Immature natural killer cell (primary cell): ENCODE measurements at regions not wholly inside any gene's neighbourhood (a gene's known extent, or its start where the extent isn't known, plus 50 kb on each side); places are given as distances from the start of the nearest gene placed in this dataset.
A peak's percentile ranks its signal among the peaks of the same experiment; 100 is the strongest.
"Not testable (repeated sequence)": the region's sequence is repeated elsewhere in the genome, so short reads cannot be mapped to it uniquely, and the experiment has no call there.

ENCODE experiments used
- DNase-seq, 3 donors: peaks; one replicate each; pipeline ENCODE4 v3.0.0; 2022; ENCODE audit warnings: mixed read lengths in 1 of 3
- H3K27ac Mint-ChIP-seq, 6 donors: one replicate each; pipeline ENCODE4 v1.8.0; 2020; ENCODE audit warnings: mixed read lengths in 6 of 6, mild to moderate bottlenecking in 5 of 6, inconsistent platforms in 4 of 6, moderate library complexity in 3 of 6
- H3K27me3 Mint-ChIP-seq, 3 donors: one replicate each; pipeline ENCODE4 v1.8.0; 2020 to 2021; ENCODE audit warnings: low read depth in 3 of 3, mild to moderate bottlenecking in 3 of 3, mixed read lengths in 3 of 3, moderate library complexity in 3 of 3, inconsistent platforms in 1 of 3
- H3K36me3 Mint-ChIP-seq, 3 donors: one replicate each; pipeline ENCODE4 v1.8.0; 2020; ENCODE audit warnings: mixed read lengths in 3 of 3, inconsistent platforms in 2 of 3, mild to moderate bottlenecking in 2 of 3
- H3K4me1 Mint-ChIP-seq, 2 donors: one replicate each; pipeline ENCODE4 v1.8.0; 2020; ENCODE audit warnings: inconsistent platforms in 2 of 2, mild to moderate bottlenecking in 2 of 2, mixed read lengths in 2 of 2, moderate library complexity in 1 of 2
- H3K4me3 Mint-ChIP-seq, 5 donors: one replicate each; pipeline ENCODE4 v1.8.0; 2020; ENCODE audit warnings: mild to moderate bottlenecking in 5 of 5, mixed read lengths in 5 of 5, inconsistent platforms in 3 of 5, moderate library complexity in 3 of 5
- H3K9me3 Mint-ChIP-seq, 6 donors: one replicate each; pipeline ENCODE4 v1.8.0; 2020; ENCODE audit warnings: mild to moderate bottlenecking in 6 of 6, mixed read lengths in 6 of 6, inconsistent platforms in 4 of 6, moderate library complexity in 3 of 6

- H3K4me1 Mint-ChIP-seq = peaks cover 0 to 9% of the 10 kb centered on the region in 2 donors
- H3K9me3 Mint-ChIP-seq = peaks cover 19 to 70% (median 44%) of the 10 kb centered on the region in 6 donors
- peaks cover 0 to 12% (median 1%) of the 10 kb centered on the region in 3 donors for H3K27me3 Mint-ChIP-seq
- DNase-seq = no peak
- no peak overlapping the region for H3K27ac Mint-ChIP-seq
- peaks cover 3 to 16% (median 9%) of the 10 kb centered on the region in 3 donors for H3K36me3 Mint-ChIP-seq
- H3K4me3 Mint-ChIP-seq = no peak overlapping the region
These were observed 151.6 kb upstream of the ZC4H2 start for GRCh38 chrX:65127842-65128241.

GRCh38 chrX:65098851-65099250, 122.6 kb upstream of the ZC4H2 start:
- Mint-ChIP-seq H3K4me3 (no peak overlapping the region), H3K4me1 (no peaks in the 10 kb centered on the region), H3K9me3 (peaks cover 29 to 44% (median 34%) of the 10 kb centered on the region in 6 donors), H3K36me3 (peaks cover 0 to 18% (median 9%) of the 10 kb centered on the region in 3 donors), H3K27ac (no peak overlapping the region), H3K27me3 (peaks cover 0 to 14% (median 8%) of the 10 kb centered on the region in 3 donors)
- DNase-seq = no peak

GRCh38 chrX:65093658-65094057, 117.4 kb upstream of the ZC4H2 start:
- Mint-ChIP-seq H3K4me3 (no peak overlapping the region), H3K9me3 (peaks cover 7 to 27% (median 18%) of the 10 kb centered on the region in 6 donors), H3K27me3 (peaks cover 0 to 10% (median 3%) of the 10 kb centered on the region in 3 donors), H3K4me1 (no peaks in the 10 kb centered on the region), H3K36me3 (peaks cover 11 to 24% (median 14%) of the 10 kb centered on the region in 3 donors), H3K27ac (no peak overlapping the region)
- DNase-seq = no peak

GRCh38 chrX:65073233-65073632, 97.0 kb upstream of the ZC4H2 start:
- H3K27ac Mint-ChIP-seq = no peak overlapping the region
- no peaks in the 10 kb centered on the region for H3K4me1 Mint-ChIP-seq
- no peak for DNase-seq
- peaks cover 31 to 51% (median 45%) of the 10 kb centered on the region in 3 donors for H3K36me3 Mint-ChIP-seq
- H3K4me3 Mint-ChIP-seq = no peak overlapping the region
- H3K27me3 Mint-ChIP-seq = peaks cover 0 to 17% (median 2%) of the 10 kb centered on the region in 3 donors
- H3K9me3 Mint-ChIP-seq = peaks cover 14 to 42% (median 27%) of the 10 kb centered on the region in 6 donors

- H3K9me3 Mint-ChIP-seq = peaks cover 14 to 42% (median 25%) of the 10 kb centered on the region in 6 donors
- no peak overlapping the region for H3K27ac Mint-ChIP-seq
- peaks cover 25 to 45% (median 44%) of the 10 kb centered on the region in 3 donors for H3K36me3 Mint-ChIP-seq
- no peak overlapping the region for H3K4me3 Mint-ChIP-seq
- no peaks in the 10 kb centered on the region for H3K4me1 Mint-ChIP-seq
- DNase-seq = no peak
- peaks cover 0 to 17% (median 2%) of the 10 kb centered on the region in 3 donors for H3K27me3 Mint-ChIP-seq
These were observed 96.3 kb upstream of the ZC4H2 start for GRCh38 chrX:65072590-65072989.

- not testable (repeated sequence) for H3K27me3 Mint-ChIP-seq, DNase-seq, H3K4me1 Mint-ChIP-seq, H3K27ac Mint-ChIP-seq, H3K4me3 Mint-ChIP-seq
- Mint-ChIP-seq H3K36me3 (peaks cover 6 to 11% (median 9%) of the 10 kb centered on the region in 3 donors), H3K9me3 (peaks cover 0 to 10% (median 1%) of the 10 kb centered on the region in 6 donors)
These were observed 82.4 kb upstream of the ZC4H2 start for GRCh38 chrX:65058626-65059025.

- H3K4me3 Mint-ChIP-seq = no peak overlapping the region
- no peak for DNase-seq
- no peaks in the 10 kb centered on the region for H3K9me3 Mint-ChIP-seq
- peaks cover 0 to 8% (median 1%) of the 10 kb centered on the region in 3 donors for H3K27me3 Mint-ChIP-seq
- H3K27ac Mint-ChIP-seq = no peak overlapping the region
- no peaks in the 10 kb centered on the region for H3K36me3 Mint-ChIP-seq
- H3K4me1 Mint-ChIP-seq = no peaks in the 10 kb centered on the region
These were observed 68.8 kb upstream of the ZC4H2 start for GRCh38 chrX:65045001-65045400.

GRCh38 chrX:65035446-65035770, 59.2 kb upstream of the ZC4H2 start:
- H3K4me3 Mint-ChIP-seq = peak overlapping the region; percentile 87 to 91 (median 90)
- DNase-seq = no peak
- peaks cover 7 to 8% (median 8%) of the 10 kb centered on the region in 3 donors for H3K27me3 Mint-ChIP-seq
- H3K36me3 Mint-ChIP-seq = no peaks in the 10 kb centered on the region
- H3K4me1 Mint-ChIP-seq = peaks cover 10 to 14% of the 10 kb centered on the region in 2 donors
- H3K9me3 Mint-ChIP-seq = peaks cover 0 to 2% (median 0%) of the 10 kb centered on the region in 6 donors
- peak overlapping the region; percentile 59 to 92 (median 87) for H3K27ac Mint-ChIP-seq

GRCh38 chrX:65034668-65035445, 58.6 kb upstream of the ZC4H2 start, which contains the start of gene ZC3H12B:
ZC3H12B (plus strand) TSS chrX:65034826.
- Mint-ChIP-seq H3K27me3 (peaks cover 6 to 8% (median 7%) of the 10 kb centered on the region in 3 donors), H3K27ac (peak within 1 kb of the TSS; percentile 84 to 93 (median 88)), H3K9me3 (peaks cover 0 to 2% (median 0%) of the 10 kb centered on the region in 6 donors), H3K4me1 (peaks cover 10 to 14% of the 10 kb centered on the region in 2 donors), H3K4me3 (peak within 1 kb of the TSS; percentile 87 to 91 (median 90)), H3K36me3 (no peaks in the 10 kb centered on the region)
- DNase-seq = peak; percentile 70 to 80 (median 78)

- Mint-ChIP-seq H3K36me3 (no peaks in the 10 kb centered on the region), H3K27ac (peak overlapping the region; percentile 38 to 93 (median 88)), H3K4me3 (peak overlapping the region; percentile 83 to 91 (median 90)), H3K27me3 (peaks cover 6 to 8% (median 7%) of the 10 kb centered on the region in 3 donors), H3K4me1 (peaks cover 10 to 14% of the 10 kb centered on the region in 2 donors), H3K9me3 (peaks cover 0 to 2% (median 0%) of the 10 kb centered on the region in 6 donors)
- DNase-seq = no peak
These were observed 58.0 kb upstream of the ZC4H2 start for GRCh38 chrX:65034292-65034667.
